HS-27A (cell line): ENCODE measurements at regions not wholly inside any gene's neighbourhood (a gene's known extent, or its start where the extent isn't known, plus 50 kb on each side); places are given as distances from the start of the nearest gene placed in this dataset.

ENCODE experiments used
- DNase-seq: peaks from one replicate; pipeline ENCODE4 v3.0.0-alpha.2; 2012; ENCODE audit warnings: low read depth, missing footprints

GRCh38 chr6:74091136-74091793 lies 395.3 kb downstream of the CD109 start:
- no peak for DNase-seq

- no peak for DNase-seq
Measured at GRCh38 chr6:74087899-74088298, 391.9 kb downstream of the CD109 start.

GRCh38 chr6:74075896-74076295 lies 379.9 kb downstream of the CD109 start:
- DNase-seq, result no peak

DNA sequence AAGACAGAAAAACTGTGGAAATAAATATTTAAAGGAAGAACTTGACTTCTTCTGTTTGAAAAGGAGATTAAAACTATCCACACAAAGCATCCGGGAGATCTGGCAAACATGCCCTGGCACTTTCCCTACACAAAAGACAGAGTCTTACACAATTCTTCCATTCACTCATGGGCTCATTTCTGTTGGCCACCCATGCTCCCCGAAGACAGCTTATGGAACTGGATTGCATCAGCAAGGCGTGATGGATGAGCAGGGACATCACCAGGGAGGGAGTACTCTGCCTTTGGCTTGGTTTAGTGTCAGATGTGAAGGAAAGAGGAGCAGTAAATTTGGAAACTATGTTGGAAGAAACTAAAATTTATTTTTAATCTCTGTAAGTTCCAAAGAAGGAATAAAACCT lies 379.3 kb downstream of the CD109 start:
- DNase-seq, result no peak

- no peak for DNase-seq
Measured at GRCh38 chr6:74074645-74075044, 378.6 kb downstream of the CD109 start.

DNA sequence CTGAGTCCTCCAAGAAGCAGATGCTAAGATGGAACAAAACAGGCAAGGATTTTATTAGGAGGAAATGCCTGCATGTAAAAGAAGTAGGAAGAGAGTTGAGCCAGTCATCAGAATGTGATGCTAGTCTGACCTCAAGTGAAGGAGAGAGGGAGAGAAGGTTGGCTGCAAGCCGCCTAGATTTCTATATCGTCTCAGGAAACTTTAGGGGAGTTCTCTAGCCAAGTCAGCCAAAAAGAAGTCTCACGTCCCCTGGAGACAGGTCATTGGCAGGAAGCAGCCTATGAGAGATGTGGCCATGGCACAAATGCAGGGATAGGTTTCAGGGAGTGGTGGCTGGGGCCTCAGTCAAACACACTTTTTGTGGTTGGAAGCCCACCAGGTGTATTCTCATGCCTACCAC lies 378.0 kb downstream of the CD109 start:
- no peak for DNase-seq

GRCh38 chr6:74073429-74073828 lies 377.4 kb downstream of the CD109 start:
- DNase-seq, result no peak

- no peak for DNase-seq
Measured at GRCh38 chr6:74071214-74071613, 375.2 kb downstream of the CD109 start.

DNA sequence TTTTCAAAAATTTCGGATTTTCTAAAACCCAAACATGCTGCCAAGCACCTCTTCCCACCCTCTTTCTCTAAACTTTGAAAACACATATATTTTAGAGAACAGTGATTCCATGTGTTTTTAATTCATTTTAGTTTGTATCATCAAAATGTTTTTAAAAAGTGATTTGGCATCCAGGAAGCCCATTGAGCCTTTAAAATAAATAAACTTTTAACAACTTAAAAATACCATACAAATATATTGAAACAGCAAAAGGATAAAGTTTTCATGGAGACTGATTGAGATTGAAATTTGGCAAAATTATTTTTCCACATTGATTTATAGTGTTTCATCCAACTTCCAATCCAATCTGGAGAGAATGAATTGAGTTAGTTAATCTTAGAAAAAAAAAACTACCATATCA lies 374.7 kb downstream of the CD109 start:
- DNase-seq, result no peak

GRCh38 chr6:74070091-74070490 lies 374.1 kb downstream of the CD109 start:
- DNase-seq, result no peak

- no peak for DNase-seq
Measured at GRCh38 chr6:74069089-74069581, 373.1 kb downstream of the CD109 start.

DNA sequence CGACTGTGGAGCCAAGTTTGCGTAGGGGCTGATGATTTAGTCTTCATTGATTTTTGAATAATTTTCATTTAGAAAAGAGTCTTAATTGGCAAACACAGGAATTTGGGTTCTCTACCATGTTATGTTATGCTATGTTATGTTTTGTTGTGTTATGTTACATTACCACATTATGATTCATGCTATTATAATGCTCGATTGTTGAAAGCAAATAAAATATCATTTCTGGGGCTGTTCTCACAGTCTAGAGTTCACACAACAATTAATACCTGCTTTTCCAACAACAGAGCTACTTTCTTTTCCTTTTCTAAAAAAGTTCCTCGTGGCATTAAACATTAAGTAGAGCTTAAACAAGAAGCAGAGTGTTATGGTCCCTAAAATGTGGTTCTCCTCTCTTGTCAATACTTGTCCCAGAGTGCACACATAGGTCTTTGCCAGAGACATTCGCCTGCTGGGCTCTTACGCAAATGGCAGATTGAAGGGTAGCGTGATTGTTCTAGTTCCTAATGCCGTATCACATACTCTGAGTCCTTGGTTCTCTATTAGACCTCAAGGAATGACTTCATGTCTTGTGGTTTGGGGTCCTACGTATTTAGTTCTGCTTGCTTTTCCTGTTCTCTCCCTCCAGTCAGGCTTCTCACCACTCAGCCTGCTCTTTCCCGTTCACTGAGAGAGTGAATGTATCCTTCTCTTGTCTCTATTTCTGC lies 370.3 kb downstream of the CD109 start:
- no peak for DNase-seq

- DNase-seq, result no peak
Measured at GRCh38 chr6:74065705-74066104, 369.7 kb downstream of the CD109 start.

DNA sequence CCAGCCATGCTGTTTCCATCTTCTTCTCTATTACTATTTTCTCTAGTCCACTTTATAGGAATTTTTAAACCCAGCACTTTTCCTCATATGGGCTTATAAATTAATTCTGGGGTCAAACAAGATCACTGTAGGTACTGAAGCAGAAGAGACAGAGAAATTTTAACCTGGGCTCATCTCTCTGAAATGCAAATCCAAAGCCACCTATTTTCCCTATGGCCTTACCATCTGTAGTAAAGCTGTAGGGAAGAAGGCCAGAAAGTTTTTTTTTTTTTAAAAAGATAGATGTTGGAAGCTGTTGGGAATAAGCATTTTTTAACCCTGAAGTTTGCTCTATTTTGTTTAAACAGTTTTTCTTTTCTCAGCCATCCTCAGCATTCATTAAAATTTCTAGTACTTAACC lies 367.4 kb downstream of the CD109 start:
- no peak for DNase-seq

DNA sequence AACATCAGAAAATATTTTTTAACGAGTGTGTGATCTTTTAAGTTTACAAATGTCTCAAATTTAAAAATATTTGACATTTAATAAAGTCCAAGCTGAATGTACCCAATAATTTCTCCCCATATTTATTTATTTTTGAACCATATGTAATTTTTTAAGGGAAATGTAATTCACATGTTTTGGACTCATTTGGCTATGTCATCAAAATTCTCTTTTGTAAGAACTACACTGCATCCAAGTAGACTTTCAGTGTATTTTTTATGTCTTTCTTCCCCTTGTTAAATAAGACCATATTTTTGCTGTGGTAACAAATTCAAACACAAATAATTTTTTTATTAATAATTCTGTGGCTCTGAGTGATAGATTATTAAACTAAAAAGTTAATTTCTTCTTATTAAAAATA lies 365.2 kb downstream of the CD109 start:
- DNase-seq, result no peak

DNA sequence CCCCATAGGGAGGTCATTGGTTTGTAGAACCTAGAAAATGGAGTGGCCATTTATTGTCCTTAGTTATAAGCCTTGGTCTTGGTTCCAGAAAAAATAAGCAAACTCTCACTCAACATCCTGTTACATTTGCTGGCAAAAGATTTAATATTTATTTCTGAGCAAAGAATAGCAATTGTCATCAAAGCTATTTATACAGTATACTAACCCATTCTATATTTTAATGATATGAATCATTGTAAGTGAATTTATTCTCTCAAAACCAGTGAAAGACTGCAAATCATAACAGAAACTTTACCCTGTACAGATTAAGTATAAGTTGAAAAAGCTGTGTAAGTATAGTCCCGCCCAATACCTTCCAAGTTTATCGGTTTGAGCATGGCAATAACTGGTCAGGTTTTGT lies 364.4 kb downstream of the CD109 start:
- DNase-seq, result no peak

DNA sequence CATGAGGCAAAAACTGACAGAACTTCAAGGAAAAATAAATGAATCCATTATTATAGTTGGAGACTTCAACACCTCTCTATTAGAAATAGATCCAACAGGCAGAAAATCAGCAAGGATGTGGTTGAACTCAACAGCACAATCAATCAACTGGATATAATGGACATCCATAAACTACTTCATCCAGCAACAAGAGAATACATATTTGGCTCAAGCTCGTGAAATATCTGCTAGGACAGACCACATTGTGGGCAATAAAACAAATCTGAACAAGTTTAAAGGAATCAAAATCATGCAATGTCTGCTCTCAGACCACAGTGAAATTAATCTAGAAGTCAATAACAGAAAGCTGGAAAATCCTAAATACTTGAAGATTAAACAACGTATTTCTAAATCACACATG lies 362.6 kb downstream of the CD109 start:
- DNase-seq, result no peak

- no peak for DNase-seq
Measured at GRCh38 chr6:74057326-74057725, 361.3 kb downstream of the CD109 start.

GRCh38 chr6:74054190-74054589 lies 358.2 kb downstream of the CD109 start:
- DNase-seq, result no peak

DNA sequence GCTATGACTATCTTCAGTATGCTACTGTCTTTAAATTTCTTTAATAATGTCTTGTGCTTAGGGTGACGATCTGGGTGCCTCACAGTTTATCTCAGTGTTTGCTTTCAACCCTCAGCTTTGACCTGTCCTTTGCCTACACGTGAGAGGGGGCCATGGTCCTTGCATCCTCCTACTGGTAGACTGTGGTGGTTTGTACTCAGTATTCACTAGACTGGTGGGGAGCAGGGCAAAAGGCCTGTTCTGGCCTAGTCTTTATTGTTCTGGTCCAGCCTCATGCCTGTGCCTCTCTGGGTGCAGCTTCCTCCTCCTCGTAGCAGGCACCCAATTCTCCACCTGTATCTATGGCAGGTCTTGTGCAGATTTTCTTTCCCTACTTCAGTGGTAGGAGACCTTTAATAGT lies 354.9 kb downstream of the CD109 start:
- no peak for DNase-seq

- DNase-seq, result no peak
Measured at GRCh38 chr6:74048387-74048786, 352.4 kb downstream of the CD109 start.

GRCh38 chr6:74044417-74045096 lies 348.6 kb downstream of the CD109 start:
- no peak for DNase-seq

DNA sequence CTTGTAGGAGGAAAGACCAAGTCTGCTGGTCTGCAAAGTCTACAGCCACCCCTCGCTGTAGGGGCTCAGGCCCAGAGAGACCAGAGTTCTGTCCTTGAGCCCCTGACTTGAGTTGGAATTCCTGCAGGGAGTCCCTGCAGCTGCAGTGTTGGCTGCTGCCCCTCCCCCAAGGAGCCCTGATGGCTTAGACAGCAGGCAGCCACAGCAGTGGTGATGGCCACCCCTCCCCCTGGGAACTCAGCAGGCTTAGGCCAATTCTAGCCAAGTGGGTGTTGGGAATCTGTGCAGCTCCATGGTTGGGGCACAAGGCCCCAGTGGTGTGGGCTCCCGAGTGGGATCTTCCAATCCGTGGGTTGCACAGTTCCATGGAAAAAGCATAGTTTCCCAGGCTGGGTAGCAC lies 345.4 kb downstream of the CD109 start:
- DNase-seq, result no peak
